ENCODE measurements at regions not wholly inside any gene's neighbourhood (a gene's known extent, or its start where the extent isn't known, plus 50 kb on each side); places are given as distances from the start of the nearest gene placed in this dataset.

DNA sequence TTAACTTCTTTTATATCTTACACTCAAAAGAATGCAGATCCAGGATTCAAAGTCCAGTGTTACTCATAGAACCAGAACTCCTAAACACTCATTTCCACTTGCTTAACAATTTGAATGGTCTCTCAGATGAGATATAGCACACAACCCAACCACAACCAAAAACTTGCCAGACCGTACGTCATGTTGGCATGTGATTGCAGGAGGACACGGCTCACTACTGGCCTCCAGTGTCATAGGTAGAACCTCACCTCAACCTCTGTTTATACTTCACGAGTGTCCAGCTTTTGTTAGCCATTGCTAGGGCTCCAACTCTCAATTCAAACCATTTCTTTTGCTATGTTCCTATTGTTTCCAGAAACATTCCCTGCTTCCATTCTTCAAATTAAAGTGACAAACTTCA is 58.5 kb upstream of the PDGFD start (continued):
- TF ChIP-seq, protein P1, sequence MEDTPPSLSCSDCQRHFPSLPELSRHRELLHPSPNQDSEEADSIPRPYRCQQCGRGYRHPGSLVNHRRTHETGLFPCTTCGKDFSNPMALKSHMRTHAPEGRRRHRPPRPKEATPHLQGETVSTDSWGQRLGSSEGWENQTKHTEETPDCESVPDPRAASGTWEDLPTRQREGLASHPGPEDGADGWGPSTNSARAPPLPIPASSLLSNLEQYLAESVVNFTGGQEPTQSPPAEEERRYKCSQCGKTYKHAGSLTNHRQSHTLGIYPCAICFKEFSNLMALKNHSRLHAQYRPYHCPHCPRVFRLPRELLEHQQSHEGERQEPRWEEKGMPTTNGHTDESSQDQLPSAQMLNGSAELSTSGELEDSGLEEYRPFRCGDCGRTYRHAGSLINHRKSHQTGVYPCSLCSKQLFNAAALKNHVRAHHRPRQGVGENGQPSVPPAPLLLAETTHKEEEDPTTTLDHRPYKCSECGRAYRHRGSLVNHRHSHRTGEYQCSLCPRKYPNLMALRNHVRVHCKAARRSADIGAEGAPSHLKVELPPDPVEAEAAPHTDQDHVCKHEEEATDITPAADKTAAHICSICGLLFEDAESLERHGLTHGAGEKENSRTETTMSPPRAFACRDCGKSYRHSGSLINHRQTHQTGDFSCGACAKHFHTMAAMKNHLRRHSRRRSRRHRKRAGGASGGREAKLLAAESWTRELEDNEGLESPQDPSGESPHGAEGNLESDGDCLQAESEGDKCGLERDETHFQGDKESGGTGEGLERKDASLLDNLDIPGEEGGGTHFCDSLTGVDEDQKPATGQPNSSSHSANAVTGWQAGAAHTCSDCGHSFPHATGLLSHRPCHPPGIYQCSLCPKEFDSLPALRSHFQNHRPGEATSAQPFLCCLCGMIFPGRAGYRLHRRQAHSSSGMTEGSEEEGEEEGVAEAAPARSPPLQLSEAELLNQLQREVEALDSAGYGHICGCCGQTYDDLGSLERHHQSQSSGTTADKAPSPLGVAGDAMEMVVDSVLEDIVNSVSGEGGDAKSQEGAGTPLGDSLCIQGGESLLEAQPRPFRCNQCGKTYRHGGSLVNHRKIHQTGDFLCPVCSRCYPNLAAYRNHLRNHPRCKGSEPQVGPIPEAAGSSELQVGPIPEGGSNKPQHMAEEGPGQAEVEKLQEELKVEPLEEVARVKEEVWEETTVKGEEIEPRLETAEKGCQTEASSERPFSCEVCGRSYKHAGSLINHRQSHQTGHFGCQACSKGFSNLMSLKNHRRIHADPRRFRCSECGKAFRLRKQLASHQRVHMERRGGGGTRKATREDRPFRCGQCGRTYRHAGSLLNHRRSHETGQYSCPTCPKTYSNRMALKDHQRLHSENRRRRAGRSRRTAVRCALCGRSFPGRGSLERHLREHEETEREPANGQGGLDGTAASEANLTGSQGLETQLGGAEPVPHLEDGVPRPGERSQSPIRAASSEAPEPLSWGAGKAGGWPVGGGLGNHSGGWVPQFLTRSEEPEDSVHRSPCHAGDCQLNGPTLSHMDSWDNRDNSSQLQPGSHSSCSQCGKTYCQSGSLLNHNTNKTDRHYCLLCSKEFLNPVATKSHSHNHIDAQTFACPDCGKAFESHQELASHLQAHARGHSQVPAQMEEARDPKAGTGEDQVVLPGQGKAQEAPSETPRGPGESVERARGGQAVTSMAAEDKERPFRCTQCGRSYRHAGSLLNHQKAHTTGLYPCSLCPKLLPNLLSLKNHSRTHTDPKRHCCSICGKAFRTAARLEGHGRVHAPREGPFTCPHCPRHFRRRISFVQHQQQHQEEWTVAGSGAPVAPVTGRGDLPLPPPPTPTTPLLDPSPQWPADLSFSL (CRISPR knock-in tag; IDR thresholded peaks at IDR 0.05) = no peak
- no peak for TF ChIP-seq HDAC2 (CRISPR knock-in tag; IDR thresholded peaks at IDR 0.05)

GRCh38 chr11:104221455-104221854 is 57.5 kb upstream of the PDGFD start:
- Histone ChIP-seq H3K27ac (ENCODE audit: extremely low read length, insufficient read depth, low read length) (no peak overlapping the region), H3K9me3 (ENCODE audit: low read length) (peaks cover 34% of the 10 kb centered on the region), H3K27me3 (ENCODE audit: control insufficient read depth in 1 of 2, insufficient read depth in 2 of 2, low read length in 2 of 2) (no peaks in the 10 kb centered on the region), H3K36me3 (replicated peaks in 1 of 2; ENCODE audit: control insufficient read depth in 1 of 2, insufficient read depth in 2 of 2, low read length in 2 of 2) (no peaks in the 10 kb centered on the region), H3K9ac (ENCODE audit: insufficient read depth, low read depth, low read length) (no peak overlapping the region), H3K79me2 (ENCODE audit: insufficient read depth, low read length) (no peaks in the 10 kb centered on the region), H3K4me2 (ENCODE audit: low read depth, low read length) (no peak overlapping the region), H4K20me1 (ENCODE audit: insufficient read depth, low read length) (no peaks in the 10 kb centered on the region), H2AFZ (ENCODE audit: low read length) (no peak overlapping the region), H3K4me3 (replicated peaks in 1 of 3; ENCODE audit: insufficient read depth in 1 of 3, low read depth in 2 of 3, low read length in 3 of 3) (no peak overlapping the region), H3K4me1 (ENCODE audit: insufficient read depth, low read length) (no peaks in the 10 kb centered on the region)
- FAIRE-seq (no peak), ATAC-seq (no peak), DNase-seq (ENCODE audit: low spot score) (no peak)
- in situ Hi-C loops (cut with HindIII; ENCODE audit: extremely low pct_ligation_motif_present, low pct_unique_long_range_greater_than_20kb) = no loop called here
- intact Hi-C loops (cut with micrococcal nuclease; ENCODE audit: unreplicated experiment) = no loop called here
- BruUV-seq (replicated peaks) = no TSS peak
- ChIA-PET CTCF (ENCODE audit: low intra/inter-chr PET ratio, low total read pairs) (no interaction called here), POLR2A (no interaction called here)
- TF ChIP-seq ZNF792 (CRISPR knock-in tag; IDR thresholded peaks at IDR 0.05) (no peak), PLSCR1 (CRISPR knock-in tag; IDR thresholded peaks at IDR 0.05; ENCODE audit: borderline replicate concordance) (no peak), ZNF160 (CRISPR knock-in tag; IDR thresholded peaks at IDR 0.05) (no peak), ZC3H13 (CRISPR knock-in tag; IDR thresholded peaks at IDR 0.05) (no peak), CCAR2 (optimal IDR thresholded peaks at IDR 0.05; ENCODE audit: low read depth, low read length) (no peak), ZKSCAN1 (IDR thresholded peaks at IDR 0.05; ENCODE audit: low read length) (no peak), MAZ (IDR thresholded peaks at IDR 0.05; ENCODE audit: borderline replicate concordance, low read depth, low read length) (no peak), MAZ (CRISPR knock-in tag; IDR thresholded peaks at IDR 0.05; ENCODE audit: low read depth) (no peak), ZNF780A (CRISPR knock-in tag; IDR thresholded peaks at IDR 0.05) (no peak), ZNF10 (CRISPR knock-in tag; IDR thresholded peaks at IDR 0.05; ENCODE audit: borderline replicate concordance, low read depth) (no peak), HNRNPK (IDR thresholded peaks at IDR 0.05; ENCODE audit: low read depth, low read length, poor library complexity, severe bottlenecking) (no peak), ZSCAN12 (CRISPR knock-in tag; IDR thresholded peaks at IDR 0.05) (no peak), ZNF775 (CRISPR knock-in tag; IDR thresholded peaks at IDR 0.05; ENCODE audit: borderline replicate concordance) (no peak), XRCC5 (optimal IDR thresholded peaks at IDR 0.05; ENCODE audit: low read length) (no peak), ZNF891 (CRISPR knock-in tag; IDR thresholded peaks at IDR 0.05) (no peak)
- TF ChIP-seq, protein P2, sequence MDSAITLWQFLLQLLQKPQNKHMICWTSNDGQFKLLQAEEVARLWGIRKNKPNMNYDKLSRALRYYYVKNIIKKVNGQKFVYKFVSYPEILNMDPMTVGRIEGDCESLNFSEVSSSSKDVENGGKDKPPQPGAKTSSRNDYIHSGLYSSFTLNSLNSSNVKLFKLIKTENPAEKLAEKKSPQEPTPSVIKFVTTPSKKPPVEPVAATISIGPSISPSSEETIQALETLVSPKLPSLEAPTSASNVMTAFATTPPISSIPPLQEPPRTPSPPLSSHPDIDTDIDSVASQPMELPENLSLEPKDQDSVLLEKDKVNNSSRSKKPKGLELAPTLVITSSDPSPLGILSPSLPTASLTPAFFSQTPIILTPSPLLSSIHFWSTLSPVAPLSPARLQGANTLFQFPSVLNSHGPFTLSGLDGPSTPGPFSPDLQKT (CRISPR knock-in tag; IDR thresholded peaks at IDR 0.05; ENCODE audit: borderline replicate concordance) = no peak
